Glutamatergic neuron (in vitro differentiated cells): ENCODE measurements at regions not wholly inside any gene's neighbourhood (a gene's known extent, or its start where the extent isn't known, plus 50 kb on each side); places are given as distances from the start of the nearest gene placed in this dataset.

Source experiments
- DNase-seq: peaks from one replicate; pipeline ENCODE4 v3.0.0; 2022
- H3K27ac Mint-ChIP-seq: one replicate; pipeline ENCODE4 v1.8.0; 2020; ENCODE audit warnings: mild to moderate bottlenecking, mixed read lengths, inconsistent platforms; ENCODE audit not compliant: unreplicated experiment
- H3K27me3 Mint-ChIP-seq: one replicate; pipeline ENCODE4 v1.8.0; 2020; ENCODE audit warnings: mild to moderate bottlenecking, moderate library complexity, mixed read lengths, inconsistent platforms; ENCODE audit not compliant: unreplicated experiment
- H3K36me3 Mint-ChIP-seq: one replicate; pipeline ENCODE4 v1.8.0; 2020; ENCODE audit warnings: mild to moderate bottlenecking, mixed read lengths, inconsistent platforms; ENCODE audit not compliant: unreplicated experiment
- H3K4me1 Mint-ChIP-seq: one replicate; pipeline ENCODE4 v1.8.0; 2020; ENCODE audit warnings: mild to moderate bottlenecking, low read depth, mixed read lengths, inconsistent platforms; ENCODE audit not compliant: unreplicated experiment
- H3K4me3 Mint-ChIP-seq: one replicate; pipeline ENCODE4 v1.8.0; 2020; ENCODE audit warnings: mild to moderate bottlenecking, mixed read lengths, inconsistent platforms; ENCODE audit not compliant: unreplicated experiment
- H3K9me3 Mint-ChIP-seq: one replicate; pipeline ENCODE4 v1.8.0; 2020; ENCODE audit warnings: mild to moderate bottlenecking, moderate library complexity, mixed read lengths, inconsistent platforms; ENCODE audit not compliant: unreplicated experiment
- CTCF ChIP-seq: fragments of 200-600 bp; sonication (generic); IDR thresholded peaks from one replicate; pipeline ENCODE4 v1.5.0; 2021; ENCODE audit not compliant: partially characterized antibody, unreplicated experiment

GRCh38 chr2:156731506-156731905 lies 295.3 kb downstream of the GPD2 start:
- no peaks in the 10 kb centered on the region for H3K36me3 Mint-ChIP-seq
- H3K9me3 Mint-ChIP-seq: no peaks in the 10 kb centered on the region

GRCh38 chr2:156736950-156737349 lies 300.8 kb downstream of the GPD2 start:
- no peak overlapping the region for H3K27ac Mint-ChIP-seq
- H3K4me1 Mint-ChIP-seq: no peaks in the 10 kb centered on the region
- DNase-seq: no peak
- no peaks in the 10 kb centered on the region for H3K9me3 Mint-ChIP-seq
- no peaks in the 10 kb centered on the region for H3K27me3 Mint-ChIP-seq
- no peak overlapping the region for H3K4me3 Mint-ChIP-seq
- no peaks in the 10 kb centered on the region for H3K36me3 Mint-ChIP-seq
- TF ChIP-seq CTCF: no peak

More at GRCh38 chr2:156731506-156731905, 295.3 kb downstream of the GPD2 start:
- H3K27ac Mint-ChIP-seq: no peak overlapping the region
- no peak overlapping the region for H3K4me3 Mint-ChIP-seq
- no peak for DNase-seq
- TF ChIP-seq CTCF: no peak
- H3K27me3 Mint-ChIP-seq: no peaks in the 10 kb centered on the region
- H3K4me1 Mint-ChIP-seq: no peaks in the 10 kb centered on the region

- Mint-ChIP-seq H3K4me1 (no peaks in the 10 kb centered on the region), H3K27ac (no peak overlapping the region), H3K36me3 (no peaks in the 10 kb centered on the region), H3K27me3 (no peaks in the 10 kb centered on the region), H3K9me3 (no peaks in the 10 kb centered on the region), H3K4me3 (no peak overlapping the region)
- DNase-seq: no peak
- TF ChIP-seq CTCF: no peak
Observed at GRCh38 chr2:156739301-156739700, 303.1 kb downstream of the GPD2 start.

- TF ChIP-seq CTCF: no peak
- DNase-seq: no peak
- Mint-ChIP-seq H3K27me3 (no peaks in the 10 kb centered on the region), H3K36me3 (no peaks in the 10 kb centered on the region), H3K4me1 (peaks cover 17% of the 10 kb centered on the region), H3K27ac (no peak overlapping the region), H3K4me3 (no peak overlapping the region), H3K9me3 (peaks cover 4% of the 10 kb centered on the region)
Observed at GRCh38 chr2:156745619-156746018, 309.4 kb downstream of the GPD2 start.

- Mint-ChIP-seq H3K9me3 (peaks cover 4% of the 10 kb centered on the region), H3K27me3 (no peaks in the 10 kb centered on the region), H3K27ac (peak overlapping the region; percentile 50), H3K4me3 (peak overlapping the region; percentile 22), H3K36me3 (no peaks in the 10 kb centered on the region), H3K4me1 (peaks cover 17% of the 10 kb centered on the region)
- no peak for TF ChIP-seq CTCF
- DNase-seq: no peak
Observed at GRCh38 chr2:156748221-156748620, 312.0 kb downstream of the GPD2 start.
